Neural progenitor cell (in vitro differentiated cells): ENCODE measurements at regions not wholly inside any gene's neighbourhood (a gene's known extent, or its start where the extent isn't known, plus 50 kb on each side); places are given as distances from the start of the nearest gene placed in this dataset.

ENCODE experiments used
- CTCF ChIP-seq: fragments of 200-600 bp; sonication (generic); IDR thresholded peaks from 2 replicates; pipeline ENCODE4 v1.5.1; 2017; ENCODE audit warnings: antibody characterized with exemption, mild to moderate bottlenecking
- EZH2 ChIP-seq: fragments of 200-600 bp; sonication (generic); IDR thresholded peaks from 2 replicates; pipeline ENCODE4 v1.6.1; 2017; ENCODE audit warnings: antibody characterized with exemption, mild to moderate bottlenecking, moderate library complexity
- EZH2phosphoT487 ChIP-seq: fragments of 200-600 bp; sonication (generic); IDR thresholded peaks from 2 replicates; pipeline ENCODE4 v1.6.1; 2017; ENCODE audit warnings: antibody characterized with exemption

GRCh38 chr6:53439556-53439955 lies 90.8 kb upstream of the ELOVL5 start:
- TF ChIP-seq CTCF: no peak
- TF ChIP-seq EZH2: no peak
- no peak for TF ChIP-seq EZH2phosphoT487
